Nucleus accumbens (tissue), 56 donors: ENCODE measurements at regions not wholly inside any gene's neighbourhood (a gene's known extent, or its start where the extent isn't known, plus 50 kb on each side); places are given as distances from the start of the nearest gene placed in this dataset.

Experiments used
- DNase-seq, 56 donors: peaks; one replicate each; lab custom pipeline; 2025; lab: John Stamatoyannopoulos, UW

DNA sequence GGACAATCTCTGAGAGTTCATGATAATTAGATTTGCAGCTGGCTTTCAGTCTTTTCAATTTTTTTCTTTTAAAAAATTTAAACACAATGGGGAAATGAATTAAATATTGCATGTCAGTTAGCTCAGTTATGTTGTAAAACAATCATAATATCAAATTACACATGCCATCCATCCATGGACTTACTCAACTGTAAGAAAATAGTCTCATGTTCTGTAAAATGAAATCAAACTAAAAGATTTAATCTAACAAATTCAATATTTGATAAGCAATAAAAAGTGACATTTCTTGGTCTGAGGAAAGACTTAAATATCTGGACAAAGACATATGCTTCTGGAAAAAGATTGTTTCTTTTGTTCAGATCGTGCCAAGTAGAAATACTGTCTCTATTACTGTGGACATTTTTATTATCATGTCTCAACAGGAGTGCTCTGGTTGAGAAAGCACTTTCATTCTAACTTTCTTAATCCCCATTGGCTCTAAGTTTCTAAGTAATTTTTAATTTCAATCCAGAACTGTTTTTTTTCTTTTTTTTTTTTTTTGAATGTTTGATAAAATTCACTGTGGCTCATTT is 179.2 kb upstream of the FAM3C start:
- DNase-seq = no peak

DNA sequence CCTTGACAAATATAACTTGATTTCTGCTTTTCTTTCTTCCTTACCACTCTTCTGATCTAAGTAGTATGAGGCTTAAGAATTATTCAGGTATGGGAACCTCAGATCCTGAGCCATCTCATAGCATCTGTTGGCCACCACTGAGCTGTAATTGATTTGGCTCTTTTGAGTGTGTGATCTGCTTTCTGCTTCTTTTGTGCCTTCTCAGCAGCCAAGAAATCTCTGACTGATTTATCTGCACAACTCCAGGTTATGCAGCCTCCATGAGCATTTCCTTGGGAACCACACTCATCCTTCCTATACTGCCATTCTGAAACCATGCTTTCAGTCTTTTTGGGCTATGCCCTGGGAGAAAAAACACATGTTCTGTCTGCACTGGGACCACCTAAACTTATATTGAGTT is 178.0 kb upstream of the FAM3C start:
- DNase-seq = no peak

DNA sequence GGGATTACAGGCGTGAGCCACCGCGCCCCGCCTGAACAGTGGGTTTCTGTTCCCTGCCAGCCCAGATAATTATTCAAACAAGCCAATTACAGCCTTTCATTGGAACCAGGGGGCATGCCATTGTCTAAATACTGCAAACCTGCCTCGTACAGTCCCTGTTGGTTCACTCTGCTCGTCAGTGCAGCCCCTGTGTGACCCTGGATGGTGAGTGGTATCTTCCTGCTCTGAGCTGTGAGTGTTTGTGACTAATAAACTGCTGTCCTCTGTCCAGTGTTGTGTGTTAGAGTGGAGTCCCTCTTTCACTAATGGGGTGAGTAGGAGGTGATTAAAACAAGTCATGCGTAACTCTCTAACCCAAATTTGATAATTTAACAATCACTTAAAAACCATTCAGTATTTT is 176.5 kb upstream of the FAM3C start:
- no peak for DNase-seq

DNA sequence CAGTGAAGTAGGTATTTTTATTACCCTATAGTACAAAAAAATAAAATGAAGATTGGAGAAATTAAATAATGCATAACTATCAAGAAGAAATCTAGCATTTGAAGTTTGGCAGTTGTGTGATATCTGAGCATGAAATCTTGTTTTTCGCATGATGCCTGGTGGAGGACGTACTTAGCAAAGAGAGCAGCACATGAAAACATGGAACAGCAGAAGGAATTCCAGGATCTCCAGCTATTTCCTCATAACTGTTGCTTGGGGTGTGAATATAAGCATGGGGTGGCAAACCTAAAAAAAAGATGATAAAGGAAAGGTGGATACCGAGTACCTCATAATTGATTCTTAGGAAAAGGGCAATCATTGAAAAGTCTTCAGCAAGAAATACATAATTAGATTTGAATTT is 174.3 kb upstream of the FAM3C start:
- DNase-seq = no peak

DNA sequence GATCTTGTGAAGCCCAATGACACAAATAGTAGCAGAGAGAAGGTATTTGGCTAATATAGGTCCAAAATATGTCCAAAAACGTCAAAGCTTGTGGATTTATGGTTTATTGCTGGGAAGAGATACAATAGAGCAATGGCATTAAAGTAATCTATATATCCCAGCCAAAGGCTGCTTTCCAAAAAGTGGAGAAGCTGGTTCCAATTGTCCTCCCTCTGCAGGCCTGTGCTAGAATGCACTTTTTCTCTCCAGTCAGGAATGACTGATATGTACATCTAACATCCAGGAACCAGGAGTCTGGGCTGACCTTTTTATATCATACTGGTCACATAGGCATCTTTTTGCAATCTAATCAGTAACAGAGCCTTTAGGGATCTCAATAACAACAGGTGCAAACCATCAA is 167.1 kb upstream of the FAM3C start:
- no peak for DNase-seq

DNA sequence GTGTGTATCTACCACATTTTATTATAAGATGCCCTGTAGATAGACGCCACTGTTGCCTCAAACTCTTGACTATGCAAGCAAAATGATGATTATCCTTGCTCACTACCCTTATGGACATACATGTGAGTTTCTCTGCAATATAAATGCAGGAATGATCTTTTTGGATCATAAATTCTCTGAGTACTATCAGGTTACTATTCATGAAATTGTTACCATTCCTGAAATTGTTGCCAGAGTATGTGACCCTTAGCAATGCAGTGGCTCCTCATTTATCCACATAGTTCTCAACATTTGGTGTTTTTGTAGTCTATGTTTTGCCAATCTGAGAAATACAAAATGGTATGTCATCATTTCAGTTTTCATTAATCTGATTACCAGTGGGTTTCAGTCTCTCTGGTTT is 166.2 kb upstream of the FAM3C start:
- no peak for DNase-seq

DNA sequence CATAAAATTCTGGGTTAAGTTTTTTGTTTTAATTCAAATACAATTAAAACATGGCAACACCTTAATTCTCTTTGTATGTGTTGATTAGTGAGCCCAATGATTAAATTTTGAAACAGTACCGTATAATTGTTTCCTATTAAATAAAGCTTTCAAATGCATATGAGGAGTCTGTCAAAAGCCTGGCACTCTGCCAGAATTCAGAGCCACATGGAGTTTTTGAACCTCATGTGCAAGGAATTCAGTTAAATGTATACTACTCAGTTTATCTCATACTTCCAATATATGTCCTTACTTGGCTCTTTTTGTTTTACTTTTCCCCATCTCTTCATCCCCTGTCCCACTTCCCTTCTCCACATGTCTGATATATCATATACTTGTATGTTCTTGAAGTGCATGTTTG is 165.6 kb upstream of the FAM3C start:
- DNase-seq = peak in 1 of 56 donors; percentile 3

DNA sequence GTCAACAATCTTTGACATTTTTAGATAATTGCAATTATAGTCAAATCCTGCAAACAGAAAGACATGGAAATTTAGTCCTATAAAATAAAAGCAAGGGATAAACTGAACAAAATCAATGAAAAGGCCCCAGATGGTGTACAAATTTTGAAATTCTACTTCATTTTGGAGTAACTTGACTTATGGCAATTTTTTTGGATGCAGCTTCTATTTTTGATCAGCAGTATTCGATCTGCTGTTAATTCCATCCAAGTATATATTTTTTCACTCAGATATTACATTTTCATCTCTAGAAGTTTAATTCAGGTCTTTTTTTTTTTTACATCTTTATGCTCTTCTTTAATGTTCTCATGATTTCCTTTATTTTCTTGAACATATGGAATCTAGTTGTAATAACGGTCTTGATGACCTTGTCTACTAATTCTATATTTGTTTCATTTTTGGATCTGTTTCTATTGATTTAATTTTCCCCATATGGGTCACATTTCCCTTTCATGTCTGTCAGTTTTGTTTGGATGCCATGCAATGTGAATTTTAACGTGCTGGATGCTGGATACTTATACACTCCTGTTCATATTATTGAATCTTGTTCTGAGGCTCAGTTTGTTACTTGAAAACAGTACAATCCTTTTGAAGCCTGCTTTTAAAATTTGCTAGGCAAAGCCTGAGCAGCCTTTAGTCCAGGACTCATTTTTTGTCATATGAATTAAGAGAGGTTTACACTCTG is 164.3 kb upstream of the FAM3C start:
- DNase-seq = no peak

DNA sequence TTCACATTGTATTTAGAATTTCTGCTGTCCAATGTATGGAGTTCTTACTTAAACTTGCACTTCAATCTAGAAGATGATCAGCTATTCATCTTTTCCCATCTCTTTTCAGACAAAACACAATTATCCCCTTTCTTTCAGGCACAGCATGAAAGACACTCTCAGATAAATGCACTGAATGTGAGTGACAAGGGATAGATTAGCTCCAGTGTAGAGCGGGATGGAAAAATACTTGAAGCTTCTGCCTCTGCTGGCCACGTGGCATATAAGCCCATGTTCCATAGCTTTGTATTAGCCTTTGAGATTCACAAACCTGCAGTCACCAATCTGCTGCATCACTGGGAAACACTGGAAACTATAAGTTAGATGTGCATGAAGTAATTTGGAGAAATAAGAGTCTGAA is 162.2 kb upstream of the FAM3C start:
- peak in 2 of 56 donors; percentile 1 to 6 for DNase-seq

DNA sequence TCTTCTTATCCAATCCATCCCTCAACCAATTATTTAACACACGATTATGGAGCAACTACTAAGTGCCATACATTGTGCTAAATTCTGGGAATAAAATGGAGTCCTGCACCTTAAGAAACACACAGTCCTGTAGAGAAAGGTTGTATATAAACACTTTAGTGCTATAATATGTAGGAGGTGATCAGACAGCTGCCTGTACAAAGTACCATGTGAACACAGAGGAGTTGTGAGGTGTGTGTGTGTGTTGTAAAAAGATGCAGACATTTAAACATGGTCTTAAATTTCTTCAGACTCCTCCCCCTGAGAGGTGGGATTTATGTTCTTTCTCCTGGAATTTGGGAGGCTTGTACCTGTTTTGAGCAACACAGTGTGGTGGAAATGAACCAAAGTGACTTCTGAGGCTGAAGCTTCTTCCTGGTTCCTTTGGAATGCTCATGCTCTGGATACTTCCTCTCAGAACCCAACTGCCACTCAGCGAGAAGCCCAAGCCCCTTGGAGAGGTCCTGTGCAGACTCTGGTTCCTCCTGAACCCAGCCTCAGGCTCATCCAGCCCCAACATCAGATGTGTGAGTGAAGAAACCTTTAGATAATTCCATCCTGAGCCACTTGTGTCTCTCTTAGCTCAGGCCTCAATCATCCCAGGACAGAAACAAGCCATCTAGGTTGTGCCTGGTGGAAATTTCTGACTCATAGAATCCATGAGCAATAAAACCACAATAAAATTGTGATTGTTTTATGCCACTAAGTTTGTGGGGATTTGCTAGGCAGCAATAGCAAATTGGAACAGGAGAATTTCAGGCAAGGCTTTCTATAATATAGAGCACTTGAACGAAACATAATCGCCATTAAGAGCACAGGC is 161.2 kb upstream of the FAM3C start:
- DNase-seq = no peak

DNA sequence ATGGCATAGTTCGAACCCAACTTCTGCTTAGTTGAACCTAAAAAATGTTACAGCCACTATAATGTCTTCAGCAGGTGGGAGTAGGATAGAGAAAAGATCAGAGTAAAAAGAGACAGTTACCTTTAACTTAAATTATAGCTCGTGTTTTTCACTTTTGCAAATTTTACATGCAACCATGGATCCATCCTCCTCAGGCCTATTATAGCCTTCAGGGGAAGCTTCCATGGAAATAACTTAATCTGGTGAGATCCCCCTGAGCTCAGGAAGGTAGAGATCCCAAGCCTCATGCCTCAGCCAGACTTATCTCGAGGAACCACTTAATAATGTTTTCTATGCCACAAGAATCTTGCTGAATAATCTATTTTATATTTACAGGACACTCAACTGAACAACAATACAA is 159.4 kb upstream of the FAM3C start:
- DNase-seq = no peak

DNA sequence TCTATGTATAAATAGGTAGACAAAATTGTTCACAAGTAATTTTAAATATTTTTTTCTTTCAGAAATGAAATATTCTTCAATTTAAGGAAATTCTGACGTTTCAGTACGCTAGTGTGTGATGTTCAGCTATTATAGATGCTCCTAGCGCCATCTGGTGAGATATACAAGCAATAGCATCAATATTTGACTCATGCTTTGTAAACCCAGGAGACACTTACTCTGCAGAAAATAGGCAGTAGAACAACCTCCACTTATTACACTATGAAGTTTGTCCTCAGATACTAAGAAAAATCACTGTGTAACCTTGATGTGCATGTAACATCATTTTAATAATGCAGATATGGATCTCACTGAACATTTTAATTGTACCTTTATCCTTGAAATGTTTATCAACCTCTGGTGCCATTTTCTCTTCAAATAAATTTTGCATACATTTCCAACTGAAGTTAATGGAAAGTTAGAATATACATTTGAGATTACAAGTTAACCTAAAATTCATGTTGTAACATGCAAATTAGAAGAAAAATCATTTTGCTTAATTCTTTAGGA is 151.5 kb upstream of the FAM3C start:
- DNase-seq = no peak

DNA sequence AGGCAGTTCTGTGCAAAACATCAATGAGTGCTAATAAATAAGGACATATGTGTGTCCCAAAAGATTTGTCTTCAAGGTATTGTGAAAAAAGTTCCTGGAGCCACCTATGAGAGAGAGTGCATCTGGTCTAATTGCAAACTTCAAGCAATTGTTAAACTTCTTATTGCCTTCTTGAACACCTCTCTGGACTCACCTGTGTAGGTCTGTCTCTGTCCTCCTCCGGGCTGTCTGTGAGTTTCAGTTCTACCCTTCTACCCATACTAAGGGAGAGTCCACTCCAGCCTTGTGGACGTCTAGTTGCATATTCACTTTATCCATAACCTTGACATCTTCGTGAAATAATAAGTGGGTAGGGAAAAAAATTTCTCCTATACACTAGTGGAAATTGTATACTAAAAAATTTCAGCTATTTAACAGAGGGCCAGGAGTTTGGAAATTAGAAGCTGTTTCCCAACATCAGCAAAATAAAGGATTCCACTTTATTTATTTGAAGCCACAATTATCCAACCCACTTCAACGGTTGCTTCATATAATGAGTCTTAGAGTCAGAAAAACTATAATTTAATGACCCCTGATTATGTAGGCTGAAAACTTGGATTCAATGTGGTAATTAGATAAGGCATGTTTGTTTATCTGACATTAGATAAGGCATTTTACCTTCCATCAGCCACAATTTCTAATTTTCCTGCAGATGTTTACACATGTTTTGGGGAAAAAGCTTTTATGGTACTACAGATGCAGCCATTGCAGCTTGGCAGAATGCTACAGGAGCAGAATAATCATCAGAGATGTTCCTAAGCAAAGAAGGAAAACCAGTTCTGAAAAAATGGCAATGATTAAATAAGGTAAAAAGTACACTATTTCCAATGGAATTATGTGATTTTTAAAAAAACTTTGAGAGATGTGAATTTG is 150.8 kb upstream of the FAM3C start:
- no peak for DNase-seq

DNA sequence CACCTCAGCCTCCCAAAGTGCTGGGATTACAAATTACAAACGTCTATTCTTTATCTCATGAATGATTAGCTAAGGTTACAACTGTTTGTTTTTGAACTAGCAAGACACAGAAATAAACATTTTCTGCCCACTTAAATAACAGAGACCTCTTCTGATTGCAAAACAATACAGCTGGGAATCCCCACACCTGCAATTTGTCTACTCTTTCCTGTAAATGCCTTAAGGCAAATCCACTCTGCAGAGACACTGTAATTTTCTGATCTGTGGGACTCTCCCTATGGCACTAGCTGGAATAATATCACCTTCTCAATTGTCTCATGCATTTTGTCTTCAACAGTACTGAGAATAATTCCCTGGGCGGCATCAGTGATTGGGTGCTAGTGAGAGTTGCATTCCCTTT is 149.3 kb upstream of the FAM3C start:
- DNase-seq = no peak

DNA sequence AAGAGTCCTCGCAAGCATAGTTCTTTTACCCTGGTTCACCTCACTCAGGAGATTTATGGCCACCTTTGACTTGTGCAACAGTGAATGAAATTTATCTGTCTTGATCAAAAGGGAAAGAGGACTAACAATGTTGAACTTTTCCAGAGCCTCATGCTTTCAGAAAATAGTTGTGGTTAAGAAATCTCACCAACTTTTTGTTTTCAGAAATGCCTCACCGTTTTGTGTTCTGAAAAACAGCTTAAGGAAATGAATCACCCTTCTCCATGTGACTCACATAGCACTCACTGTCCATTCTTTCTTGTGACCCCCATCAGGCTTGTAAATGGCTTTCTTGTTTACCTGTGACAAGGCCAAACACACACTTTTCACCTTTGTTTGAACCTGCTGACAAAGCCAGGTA is 148.6 kb upstream of the FAM3C start:
- DNase-seq = no peak

DNA sequence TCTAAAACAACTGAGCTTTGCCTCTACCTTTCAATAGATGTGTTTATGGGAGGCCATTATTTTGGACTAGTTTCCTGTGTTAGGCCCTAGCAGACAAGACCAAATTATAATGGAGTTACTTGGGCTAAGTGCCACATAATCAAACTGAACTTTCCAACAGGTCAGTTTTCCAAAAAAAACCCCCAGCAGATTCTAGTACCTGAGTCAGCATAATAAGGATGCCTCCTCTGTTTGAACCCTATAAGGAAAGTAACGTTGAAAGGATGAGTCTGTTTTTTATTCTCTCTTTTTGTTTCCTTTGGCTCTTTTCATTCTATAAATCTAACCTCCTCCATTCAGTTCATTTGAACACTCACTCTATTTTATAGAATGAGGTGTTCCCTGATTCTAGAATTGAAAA is 148.1 kb upstream of the FAM3C start:
- DNase-seq = no peak

DNA sequence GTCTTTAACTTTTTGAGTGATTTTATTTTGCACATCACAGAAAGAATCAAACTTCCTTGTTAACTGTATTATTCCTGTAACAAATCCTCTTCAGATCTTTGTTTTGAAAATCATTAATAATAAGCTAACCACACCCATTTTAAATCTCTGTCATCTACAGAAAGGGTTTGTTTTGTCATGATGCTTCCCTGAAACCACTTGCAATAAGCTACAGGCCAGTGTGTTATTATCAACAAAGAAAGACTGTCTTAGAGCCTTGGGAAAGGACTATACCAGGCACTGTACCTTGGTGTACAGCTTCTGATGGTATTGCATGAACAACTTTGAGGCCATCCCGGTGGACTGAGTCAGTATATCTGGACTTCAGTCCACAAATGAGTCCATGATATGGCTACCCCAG is 145.3 kb upstream of the FAM3C start:
- no peak for DNase-seq

DNA sequence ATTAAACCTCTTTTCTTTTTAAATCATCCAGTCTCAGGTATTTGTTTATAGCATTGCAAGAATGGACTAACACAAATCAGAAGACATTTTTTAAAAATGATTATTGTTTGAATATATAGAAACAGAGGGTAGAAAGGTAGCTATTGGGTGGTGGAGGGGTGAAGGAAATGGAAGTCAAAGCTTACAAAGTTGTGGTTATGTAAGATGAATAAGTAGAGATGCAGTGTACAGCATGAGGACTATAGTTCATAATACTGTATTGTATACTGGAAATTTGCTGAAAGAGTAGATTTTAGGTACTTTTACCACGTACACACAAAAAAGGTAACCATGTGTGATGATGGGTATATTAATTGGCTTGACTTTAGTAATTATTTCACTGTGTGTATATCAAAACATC is 144.0 kb upstream of the FAM3C start:
- no peak for DNase-seq

DNA sequence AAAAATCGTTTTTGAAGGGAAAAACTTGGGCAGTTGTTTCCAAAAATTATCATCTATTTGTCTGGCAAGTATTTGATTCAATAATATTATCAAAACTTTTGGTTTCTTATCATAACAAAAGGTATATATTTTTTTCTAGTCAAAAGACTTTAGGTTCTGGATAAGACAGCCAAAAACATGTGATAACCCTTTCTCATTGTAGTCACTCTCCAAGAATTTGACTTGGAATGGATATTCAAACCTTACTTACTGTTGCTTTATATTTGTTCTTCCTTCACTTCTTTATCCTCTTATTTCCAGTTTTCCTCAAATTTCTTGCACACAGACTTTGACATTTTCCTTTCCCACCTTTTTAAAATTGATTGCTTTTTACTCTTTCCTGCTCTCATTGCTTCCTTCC is 140.9 kb upstream of the FAM3C start:
- no peak for DNase-seq
